Stomach (tissue), 8 donors: ENCODE measurements at regions not wholly inside any gene's neighbourhood (a gene's known extent, or its start where the extent isn't known, plus 50 kb on each side); places are given as distances from the start of the nearest gene placed in this dataset.
"Not testable (repeated sequence)": the region's sequence is repeated elsewhere in the genome, so short reads cannot be mapped to it uniquely, and the experiment has no call there.

Source experiments
- DNase-seq, 2 donors: peaks; one replicate each; pipeline versions ENCODE4 v3.0.0 to v3.0.0-alpha.2; 2013 to 2019
- H3K27ac ChIP-seq, 5 donors: fragments of 200-600 bp in 4 of 5; sonication (generic) in 4 of 5; one replicate each; pipeline ENCODE4 v1.5.1; 2013 to 2019; ENCODE audit warnings: mild to moderate bottlenecking in 1 of 5, moderate library complexity in 1 of 5
- H3K27me3 ChIP-seq, 3 donors: fragments of 200-600 bp; sonication (generic); one replicate each; pipeline ENCODE4 v1.5.1; 2017 to 2019; ENCODE audit warnings: mixed run types in 1 of 3
- H3K36me3 ChIP-seq, 4 donors: fragments of 200-600 bp; sonication (generic); 1 replicate in 3 of 4; 2 replicates in 1 of 4; pipeline ENCODE4 v1.5.1; 2016 to 2019
- H3K4me1 ChIP-seq, 4 donors: fragments of 200-600 bp; sonication (generic); one replicate each; pipeline ENCODE4 v1.5.1; 2016 to 2019
- H3K4me3 ChIP-seq, 4 donors: fragments of 200-600 bp; sonication (generic) in 3 of 4; one replicate each; pipeline ENCODE4 v1.5.1; 2016 to 2019; ENCODE audit warnings: mild to moderate bottlenecking in 1 of 4
- H3K9me3 ChIP-seq, 4 donors: fragments of 200-600 bp; sonication (generic); one replicate each; pipeline ENCODE4 v1.5.1; 2016 to 2019
- CTCF ChIP-seq, 7 experiments: fragments of 450-650 bp in 4 of 7; fragments of 200-600 bp in 3 of 7; sonication (generic) in 3 of 7; IDR thresholded peaks; one replicate each; pipeline ENCODE4 v1.5.1; 2016 to 2019; ENCODE audit warnings: antibody characterized with exemption in 7 of 7, control low read depth in 2 of 7, mild to moderate bottlenecking in 1 of 7
- EP300 ChIP-seq: sonication (generic); formaldehyde crosslinking; IDR thresholded peaks from one replicate; pipeline ENCODE4 v1.6.1; 2017; ENCODE audit warnings: antibody characterized with exemption
- POLR2A ChIP-seq, 4 donors: fragments of 450-650 bp; IDR thresholded peaks; one replicate each; pipeline ENCODE4 v1.6.1; 2016; ENCODE audit warnings: antibody characterized with exemption in 4 of 4, control low read depth in 2 of 4, mild to moderate bottlenecking in 1 of 4, moderate library complexity in 1 of 4
- POLR2AphosphoS5 ChIP-seq, 3 donors: sonication (generic); formaldehyde crosslinking; IDR thresholded peaks; one replicate each; pipeline ENCODE4 v1.6.1; 2016; ENCODE audit warnings: antibody characterized with exemption in 3 of 3
- WGBS, 5 donors: extraction: QIAGEN DNeasy Blood & Tissue Kit in 3 of 5; methylation state at CpG; one replicate each; pipeline versions ENCODE4 v1.1.5 to v1.1.7; 2013 to 2018; 5-methylcytosine and 5-hydroxymethylcytosine counted together
- intact Hi-C: fragments of 100-400 bp; cut with DNase I; formaldehyde crosslinking; loops from one replicate; pipeline ENCODE4 v1.15.1; 2023; ENCODE audit warnings: low total_unique reads
- donor health status: healthy with polysubstance abuse.
- donor health status: Bipolar disorder and iron deficiency.
- donor health status: healthy.

GRCh38 chr2:130289780-130290179 is 52.9 kb upstream of the IMP4 start:
- Histone ChIP-seq H3K9me3 (no peaks in the 10 kb centered on the region), H3K4me1 (no peaks in the 10 kb centered on the region), H3K4me3 (no peak overlapping the region), H3K27me3 (peaks cover 0 to 26% (median 0%) of the 10 kb centered on the region in 3 donors), H3K27ac (no peak overlapping the region), H3K36me3 (no peaks in the 10 kb centered on the region)
- DNase-seq = no peak
- TF ChIP-seq EP300 (no peak), POLR2A (IDR thresholded peaks at IDR 0.05) (no peak), POLR2AphosphoS5 (IDR thresholded peaks at IDR 0.05) (no peak), CTCF (IDR thresholded peaks at IDR 0.05) (no peak)
- intact Hi-C loops = no loop called here
- 60 to 87% (median 68%) methylated on average over 1 of the region's 1 CpG for WGBS, 5 donors

GRCh38 chr2:130288467-130289403 is 54.0 kb upstream of the IMP4 start:
- DNase-seq = no peak
- Histone ChIP-seq H3K36me3 (no peaks in the 10 kb centered on the region), H3K4me3 (no peak overlapping the region), H3K27ac (no peak overlapping the region), H3K9me3 (no peaks in the 10 kb centered on the region), H3K27me3 (peaks cover 0 to 34% (median 0%) of the 10 kb centered on the region in 3 donors), H3K4me1 (no peaks in the 10 kb centered on the region)
- intact Hi-C loops = no loop called here
- 66 to 87% (median 77%) methylated on average over 32 to 56 of the region's 56 CpGs for WGBS, 5 donors
- TF ChIP-seq POLR2A (IDR thresholded peaks at IDR 0.05) (no peak), CTCF (IDR thresholded peaks at IDR 0.05) (no peak), POLR2AphosphoS5 (IDR thresholded peaks at IDR 0.05) (no peak), EP300 (no peak)

- WGBS, 5 donors = 68 to 85% (median 82%) methylated on average over 14 of the region's 14 CpGs
- DNase-seq = no peak
- H3K4me3 ChIP-seq = no peak overlapping the region
- no peak overlapping the region for H3K27ac ChIP-seq
- intact Hi-C loops = no loop called here
- H3K27me3 ChIP-seq = peaks cover 0 to 34% (median 0%) of the 10 kb centered on the region in 3 donors
- no peaks in the 10 kb centered on the region for H3K36me3 ChIP-seq
- TF ChIP-seq EP300 (no peak), POLR2AphosphoS5 (IDR thresholded peaks at IDR 0.05) (no peak), POLR2A (IDR thresholded peaks at IDR 0.05) (no peak), CTCF (IDR thresholded peaks at IDR 0.05) (no peak)
- no peaks in the 10 kb centered on the region for H3K9me3 ChIP-seq
- no peaks in the 10 kb centered on the region for H3K4me1 ChIP-seq
These were observed 55.1 kb upstream of the IMP4 start for GRCh38 chr2:130287656-130288026.

- no peak for DNase-seq
- Histone ChIP-seq H3K4me3 (no peak overlapping the region), H3K27me3 (peaks cover 0 to 34% (median 0%) of the 10 kb centered on the region in 3 donors), H3K4me1 (no peaks in the 10 kb centered on the region), H3K9me3 (no peaks in the 10 kb centered on the region), H3K36me3 (no peaks in the 10 kb centered on the region), H3K27ac (no peak overlapping the region)
- 88 to 93% (median 91%) methylated on average over 29 to 35 of the region's 35 CpGs for WGBS, 5 donors
- no peak for TF ChIP-seq POLR2AphosphoS5 (IDR thresholded peaks at IDR 0.05)
- no peak for TF ChIP-seq POLR2A (IDR thresholded peaks at IDR 0.05)
- TF ChIP-seq CTCF (IDR thresholded peaks at IDR 0.05) = no peak
- TF ChIP-seq EP300 = no peak
- intact Hi-C loops = no loop called here
These were observed 55.6 kb upstream of the IMP4 start for GRCh38 chr2:130286983-130287655.

- H3K36me3 ChIP-seq, intact Hi-C loops, H3K4me1 ChIP-seq, H3K4me3 ChIP-seq, DNase-seq, H3K27ac ChIP-seq, H3K9me3 ChIP-seq: not testable (repeated sequence)
- 61 to 77% (median 68%) methylated on average over 2 to 6 of the region's 7 CpGs; no CpG with 5 or more reads in 1 of the 5 donors for WGBS, 5 donors
- H3K27me3 ChIP-seq = peaks cover 0 to 34% (median 0%) of the 10 kb centered on the region in 3 donors
These were observed 59.3 kb upstream of the IMP4 start for GRCh38 chr2:130283341-130283869.

GRCh38 chr2:130279551-130279950 is 63.1 kb upstream of the IMP4 start:
- intact Hi-C loops = not testable (repeated sequence)

GRCh38 chr2:130268333-130268732 is 70.1 kb upstream of the TUBA3E start:
- H3K9me3 ChIP-seq = peaks cover 0 to 16% (median 13%) of the 10 kb centered on the region in 4 donors
- DNase-seq, H3K27ac ChIP-seq, H3K4me1 ChIP-seq, intact Hi-C loops, H3K36me3 ChIP-seq, H3K4me3 ChIP-seq, H3K27me3 ChIP-seq: not testable (repeated sequence)
- WGBS, 5 donors = 68 to 76% (median 71%) methylated on average over 7 to 9 of the region's 9 CpGs

More at GRCh38 chr2:130279551-130279950, 63.1 kb upstream of the IMP4 start:
- H3K4me3 ChIP-seq, H3K4me1 ChIP-seq, H3K36me3 ChIP-seq, DNase-seq, H3K27me3 ChIP-seq, H3K27ac ChIP-seq, H3K9me3 ChIP-seq: not testable (repeated sequence)
- 78 to 90% (median 82%) methylated on average over 8 of the region's 8 CpGs for WGBS, 5 donors
